Heart right ventricle (tissue), 16 donors: ENCODE measurements at regions not wholly inside any gene's neighbourhood (a gene's known extent, or its start where the extent isn't known, plus 50 kb on each side); places are given as distances from the start of the nearest gene placed in this dataset.

ENCODE experiments used
- ATAC-seq, 8 donors: fragments of 200-7000 bp; cut with Tn5 transposase; one replicate each; pipeline ENCODE4 v1.9.1; 2020; ENCODE audit warnings: mild to moderate bottlenecking in 8 of 8, moderate library complexity in 8 of 8, moderate number of reproducible peaks in 1 of 8
- DNase-seq, 2 donors: peaks; one replicate each; pipeline ENCODE4 v3.0.0-alpha.2; 2020
- H3K27ac ChIP-seq, 10 donors: fragments of 200-600 bp; sonication (generic) in 2 of 10; one replicate each; pipeline versions ENCODE4 v1.5.0 to v1.8.0; 2020 to 2022; ENCODE audit warnings: mild to moderate bottlenecking in 3 of 10
- H3K27me3 ChIP-seq, 7 donors: fragments of 200-600 bp; one replicate each; pipeline ENCODE4 v1.8.0; 2021 to 2022; ENCODE audit warnings: mild to moderate bottlenecking in 2 of 7
- H3K36me3 ChIP-seq, 9 donors: fragments of 200-600 bp; sonication (generic) in 1 of 9; one replicate each; pipeline versions ENCODE4 v1.5.0 to v1.8.0; 2020 to 2022; ENCODE audit warnings: mild to moderate bottlenecking in 2 of 9
- H3K4me1 ChIP-seq, 9 donors: fragments of 200-600 bp; sonication (generic) in 1 of 9; one replicate each; pipeline versions ENCODE4 v1.5.0 to v1.8.0; 2020 to 2022; ENCODE audit warnings: mild to moderate bottlenecking in 4 of 9
- H3K4me3 ChIP-seq, 10 donors: fragments of 200-600 bp; sonication (generic) in 2 of 10; one replicate each; pipeline versions ENCODE4 v1.5.0 to v1.8.0; 2020 to 2022; ENCODE audit warnings: mild to moderate bottlenecking in 7 of 10, moderate library complexity in 2 of 10
- H3K9me3 ChIP-seq, 11 donors: fragments of 200-600 bp in 10 of 11; sonication (generic) in 2 of 11; one replicate each; pipeline versions ENCODE4 v1.5.0 to v1.8.0; 2013 to 2022; ENCODE audit warnings: mild to moderate bottlenecking in 2 of 11, control low read depth in 1 of 11, moderate library complexity in 1 of 11
- CTCF ChIP-seq, 9 donors: fragments of 200-600 bp; sonication (generic) in 2 of 9; IDR thresholded peaks; one replicate each; pipeline versions ENCODE4 v1.5.0 to v1.8.0; 2021 to 2022; ENCODE audit warnings: antibody characterized with exemption in 9 of 9, mild to moderate bottlenecking in 5 of 9, moderate library complexity in 1 of 9
- WGBS, 2 donors: extraction: QIAGEN DNeasy Blood & Tissue Kit; methylation state at CpG; one replicate each; pipeline ENCODE4 v1.1.7; 2013; ENCODE audit warnings: inconsistent platforms in 1 of 2; 5-methylcytosine and 5-hydroxymethylcytosine counted together
- intact Hi-C, 10 donors: fragments of 100-400 bp; cut with DNase I; formaldehyde crosslinking; loops; one replicate each; pipeline versions ENCODE4 v1.11.1 to v1.14.2; 2022
- donor health status: Arrhythmogenic right ventricular cardiomyopathy.
- donor health status: ischemic (EF 13 %, LVEDD 7.1; RV severe dilation, severe dysfunction).
- donor health status: healthy with polysubstance abuse.
- donor health status: DM: no; HTN: yes; CAD: no.
- donor health status: DM: no; HTN: no; CAD: no.
- donor health status: ischemic (EF 25% LVEDD 6.9; RV normal size, moderate dysfunction).
- donor health status: ischemic (EF 25% LVEDD 5.7; RV mildly dilated, moderate dysfunction).
- donor health status: healthy.
- donor health status: DM: yes; HTN: yes; CAD: no.
- donor health status: Ischemic cardiomyopathy.
- donor health status: ischemic (EF 35%, LVEDD 5.7; RV mildly dilated, moderate dysfunction).
- donor health status: nonischemic (EF 11% LVEDD 7.7; RV severe dilation, severe dysfunction).
- donor health status: DM: yes; HTN: yes; CAD: no.
- donor health status: PGD.
- donor health status: ischemic (EF 29% LVEDD 5.4; RV normal size, mild dysfunction).
- donor health status: nonischemic (EF 23%, LVEDD 6.1; RV moderate dilation, normal function).

DNA sequence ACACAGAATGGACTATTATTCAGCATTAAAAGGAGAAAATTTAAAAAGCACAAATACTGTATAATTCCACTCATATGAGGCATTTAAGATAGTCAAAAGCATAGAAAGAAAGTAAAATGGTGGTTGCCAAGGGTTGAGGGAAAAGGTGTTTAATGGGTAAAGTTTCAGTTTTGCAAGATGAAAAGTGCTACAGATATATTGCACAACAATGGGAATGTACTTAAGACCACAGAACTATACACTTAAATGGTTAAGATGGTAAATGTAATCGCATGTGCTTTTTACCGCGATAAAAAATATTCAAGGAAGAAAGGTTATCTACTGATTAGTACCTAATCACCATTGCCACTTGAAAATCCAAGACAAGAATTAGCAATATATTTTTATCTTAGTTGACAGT lies 71.8 kb upstream of the NOX3 start:
- H3K27me3 ChIP-seq = no peaks in the 10 kb centered on the region
- no peak overlapping the region for H3K27ac ChIP-seq
- 92 to 97% methylated on average over 3 of the region's 3 CpGs for WGBS, 2 donors
- no peak for TF ChIP-seq CTCF (IDR thresholded peaks at IDR 0.05)
- DNase-seq = no peak
- no peaks in the 10 kb centered on the region for H3K9me3 ChIP-seq
- no peak overlapping the region for H3K4me3 ChIP-seq
- H3K4me1 ChIP-seq = peaks cover 0 to 19% (median 12%) of the 10 kb centered on the region in 9 donors
- no peaks in the 10 kb centered on the region for H3K36me3 ChIP-seq
- ATAC-seq = no peak
- intact Hi-C loops = loop anchor here in 4 of 10 donors (1.0 to 10.0 kb wide), 4 partner anchors 195 to 343 kb away; no protein-coding TSS in a partner anchor

- 56 to 57% methylated on average over 9 of the region's 9 CpGs for WGBS, 2 donors
- ATAC-seq = no peak
- intact Hi-C loops = loop anchor here in 1 of 10 donors (10.0 kb wide), 1 partner anchor 339 kb away; no protein-coding TSS in a partner anchor
- Histone ChIP-seq H3K27ac (no peak overlapping the region), H3K27me3 (no peaks in the 10 kb centered on the region), H3K9me3 (no peaks in the 10 kb centered on the region), H3K36me3 (no peaks in the 10 kb centered on the region), H3K4me3 (no peak overlapping the region), H3K4me1 (peaks cover 0 to 8% (median 6%) of the 10 kb centered on the region in 9 donors)
- TF ChIP-seq CTCF (IDR thresholded peaks at IDR 0.05) = no peak
- no peak for DNase-seq
These were observed 68.4 kb upstream of the NOX3 start for GRCh38 chr6:155523821-155524651.

DNA sequence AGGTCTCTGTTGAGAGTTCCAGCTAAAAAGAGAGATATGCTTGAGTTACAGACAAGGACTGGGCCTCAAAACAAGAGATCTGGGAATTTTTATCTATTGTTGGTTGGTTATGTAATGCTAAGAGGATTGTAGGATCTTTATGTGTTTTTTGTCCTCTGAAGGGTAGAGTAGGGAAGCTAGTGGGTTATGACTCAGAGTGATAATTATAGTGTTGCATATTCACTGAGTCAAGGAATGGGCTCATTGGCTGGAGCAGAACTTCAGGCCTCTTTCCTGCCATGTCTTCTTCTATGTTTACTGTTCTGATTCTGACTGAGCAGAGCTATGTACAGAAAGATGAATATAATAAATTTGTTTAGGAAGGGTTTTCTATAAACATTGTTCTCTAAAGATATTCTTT lies 66.1 kb upstream of the NOX3 start:
- Histone ChIP-seq H3K36me3 (no peaks in the 10 kb centered on the region), H3K27me3 (no peaks in the 10 kb centered on the region), H3K27ac (no peak overlapping the region), H3K4me1 (no peaks in the 10 kb centered on the region), H3K4me3 (no peak overlapping the region), H3K9me3 (no peaks in the 10 kb centered on the region)
- ATAC-seq (no peak), DNase-seq (no peak)
- intact Hi-C loops = loop anchor here in 1 of 10 donors (10.0 kb wide), 1 partner anchor 337 kb away; no protein-coding TSS in a partner anchor
- no peak for TF ChIP-seq CTCF (IDR thresholded peaks at IDR 0.05)

DNA sequence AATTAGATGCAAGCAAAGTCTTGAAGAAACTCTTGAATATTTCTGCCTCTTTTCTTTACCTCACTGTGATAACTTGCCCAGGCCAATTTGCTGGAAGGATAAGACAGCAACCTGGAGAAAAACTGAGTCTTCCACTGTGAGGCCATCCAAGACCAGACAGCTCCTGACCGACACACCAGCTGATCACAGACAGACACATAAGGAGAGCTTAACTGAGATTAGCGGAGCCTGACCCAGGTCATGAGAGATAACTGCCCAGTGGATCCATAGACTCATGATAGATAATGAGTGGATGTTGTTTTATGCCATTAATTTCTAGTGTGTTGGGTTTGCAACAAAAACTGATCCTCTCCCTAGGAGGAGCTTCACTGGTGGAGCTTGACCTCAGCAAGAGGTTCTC lies 64.4 kb upstream of the NOX3 start:
- Histone ChIP-seq H3K4me3 (no peak overlapping the region), H3K36me3 (no peaks in the 10 kb centered on the region), H3K4me1 (no peaks in the 10 kb centered on the region), H3K27ac (no peak overlapping the region), H3K9me3 (no peaks in the 10 kb centered on the region), H3K27me3 (no peaks in the 10 kb centered on the region)
- no peak for TF ChIP-seq CTCF (IDR thresholded peaks at IDR 0.05)
- 63 to 72% methylated on average over 2 of the region's 2 CpGs for WGBS, 2 donors
- no peak for DNase-seq
- intact Hi-C loops = loop anchor here in 1 of 10 donors (10.0 kb wide), 1 partner anchor 335 kb away; no protein-coding TSS in a partner anchor
- no peak for ATAC-seq
